ENCODE measurements at regions not wholly inside any gene's neighbourhood (a gene's known extent, or its start where the extent isn't known, plus 50 kb on each side); places are given as distances from the start of the nearest gene placed in this dataset.
"Not testable (repeated sequence)": the region's sequence is repeated elsewhere in the genome, so short reads cannot be mapped to it uniquely, and the experiment has no call there.

- not testable (repeated sequence) for TF ChIP-seq ZC3H10 (CRISPR knock-in tag; IDR thresholded peaks at IDR 0.05); RARB (CRISPR knock-in tag; IDR thresholded peaks at IDR 0.05); CSDC2 (CRISPR knock-in tag; IDR thresholded peaks at IDR 0.05); PPARA (CRISPR knock-in tag; IDR thresholded peaks at IDR 0.05; ENCODE audit: borderline replicate concordance); ARNTL (CRISPR knock-in tag; IDR thresholded peaks at IDR 0.05; ENCODE audit: borderline replicate concordance, low read depth)
Measured at GRCh38 chr2:242117305-242117704, 247.8 kb downstream of the RTP5 start.

Data from SK-N-SH treated with all-trans-retinoic acid at 6 μM for 48 hours (cell line).